ENCODE measurements at regions not wholly inside any gene's neighbourhood (a gene's known extent, or its start where the extent isn't known, plus 50 kb on each side); places are given as distances from the start of the nearest gene placed in this dataset.

DNA sequence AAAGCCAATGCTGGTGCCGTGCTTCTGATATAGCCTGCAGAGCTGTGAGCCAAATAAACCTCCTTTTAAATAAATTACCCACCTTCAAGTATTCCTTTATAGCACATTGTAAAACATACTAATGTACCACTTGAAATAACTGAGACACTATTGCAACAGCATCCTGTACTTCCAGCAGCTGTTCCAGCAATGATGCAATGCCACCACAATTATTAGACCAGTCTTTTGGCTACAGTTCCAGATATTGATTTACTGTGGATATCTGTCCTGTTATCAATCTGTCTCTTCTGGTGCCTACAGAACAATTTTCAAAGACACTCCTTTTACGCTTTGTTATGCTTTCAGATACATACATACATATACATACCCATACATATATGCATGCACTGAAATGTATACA, 567.9 kb downstream of the TAF11L14 start:
- TF ChIP-seq, protein P1, sequence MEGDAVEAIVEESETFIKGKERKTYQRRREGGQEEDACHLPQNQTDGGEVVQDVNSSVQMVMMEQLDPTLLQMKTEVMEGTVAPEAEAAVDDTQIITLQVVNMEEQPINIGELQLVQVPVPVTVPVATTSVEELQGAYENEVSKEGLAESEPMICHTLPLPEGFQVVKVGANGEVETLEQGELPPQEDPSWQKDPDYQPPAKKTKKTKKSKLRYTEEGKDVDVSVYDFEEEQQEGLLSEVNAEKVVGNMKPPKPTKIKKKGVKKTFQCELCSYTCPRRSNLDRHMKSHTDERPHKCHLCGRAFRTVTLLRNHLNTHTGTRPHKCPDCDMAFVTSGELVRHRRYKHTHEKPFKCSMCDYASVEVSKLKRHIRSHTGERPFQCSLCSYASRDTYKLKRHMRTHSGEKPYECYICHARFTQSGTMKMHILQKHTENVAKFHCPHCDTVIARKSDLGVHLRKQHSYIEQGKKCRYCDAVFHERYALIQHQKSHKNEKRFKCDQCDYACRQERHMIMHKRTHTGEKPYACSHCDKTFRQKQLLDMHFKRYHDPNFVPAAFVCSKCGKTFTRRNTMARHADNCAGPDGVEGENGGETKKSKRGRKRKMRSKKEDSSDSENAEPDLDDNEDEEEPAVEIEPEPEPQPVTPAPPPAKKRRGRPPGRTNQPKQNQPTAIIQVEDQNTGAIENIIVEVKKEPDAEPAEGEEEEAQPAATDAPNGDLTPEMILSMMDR (IDR thresholded peaks at IDR 0.05) = no peak
- no peak for TF ChIP-seq POLR2A (IDR thresholded peaks at IDR 0.05)

Data from Peyer's patch (tissue), 4 donors.